CD4-positive, alpha-beta memory T cell (primary cell): ENCODE measurements at regions not wholly inside any gene's neighbourhood (a gene's known extent, or its start where the extent isn't known, plus 50 kb on each side); places are given as distances from the start of the nearest gene placed in this dataset.
"Not testable (repeated sequence)": the region's sequence is repeated elsewhere in the genome, so short reads cannot be mapped to it uniquely, and the experiment has no call there.

Experiments used
- CTCF ChIA-PET: fragments of 350-600 bp; sonication (Branson Sonifier 250); formaldehyde crosslinking; loops from one replicate; lab custom pipeline; 2021; ENCODE audit warnings: inconsistent platforms; ENCODE audit not compliant: partially characterized antibody; lab: Charles Lee
- POLR2A ChIA-PET: fragments of 350-600 bp; sonication (Branson Sonifier 250); formaldehyde crosslinking; loops from one replicate; lab custom pipeline; 2021; ENCODE audit not compliant: partially characterized antibody; lab: Charles Lee
- DNase-seq, 5 donors: peaks; one replicate each; pipeline versions ENCODE4 v3.0.0 to v3.0.0-alpha.2; 2020 to 2022; ENCODE audit warnings: mixed read lengths in 1 of 5
- H3K27ac ChIP-seq: one replicate; pipeline ENCODE4 v1.7.0; 2013; ENCODE audit warnings: low read depth, low read length
- H3K27me3 ChIP-seq: 2 replicates; pipeline ENCODE4 v1.7.0; 2013; ENCODE audit warnings: mild to moderate bottlenecking, low read length, moderate library complexity; ENCODE audit not compliant: insufficient read depth
- H3K36me3 ChIP-seq: 2 replicates; pipeline ENCODE4 v1.7.0; 2013; ENCODE audit warnings: mild to moderate bottlenecking, low read length, moderate library complexity; ENCODE audit not compliant: insufficient read depth
- H3K4me1 ChIP-seq: 2 replicates; pipeline ENCODE4 v1.7.0; 2013; ENCODE audit warnings: mild to moderate bottlenecking, low read length, moderate library complexity; ENCODE audit not compliant: insufficient read depth
- H3K4me3 ChIP-seq, 2 donors: one replicate each; pipeline ENCODE4 v1.7.0; 2013; ENCODE audit warnings: low read length in 2 of 2, mild to moderate bottlenecking in 1 of 2
- H3K9me3 ChIP-seq, 2 donors: one replicate each; pipeline ENCODE4 v1.7.0; 2013; ENCODE audit warnings: low read length in 2 of 2, control low read depth in 1 of 2; ENCODE audit not compliant: control insufficient read depth in 1 of 2
- H3K27ac Mint-ChIP-seq, 7 donors: one replicate each; pipeline ENCODE4 v1.8.0; 2020 to 2021; ENCODE audit warnings: mixed read lengths in 7 of 7, mild to moderate bottlenecking in 6 of 7, inconsistent platforms in 3 of 7, moderate library complexity in 3 of 7
- H3K27me3 Mint-ChIP-seq, 2 donors: one replicate each; pipeline ENCODE4 v1.8.0; 2020 to 2021; ENCODE audit warnings: mixed read lengths in 2 of 2
- H3K36me3 Mint-ChIP-seq, 2 donors: one replicate each; pipeline ENCODE4 v1.8.0; 2020 to 2021; ENCODE audit warnings: mixed read lengths in 2 of 2, inconsistent platforms in 1 of 2, mild to moderate bottlenecking in 1 of 2
- H3K4me1 Mint-ChIP-seq, 4 donors: one replicate each; pipeline ENCODE4 v1.8.0; 2020 to 2021; ENCODE audit warnings: mixed read lengths in 4 of 4, mild to moderate bottlenecking in 1 of 4
- H3K4me3 Mint-ChIP-seq, 8 donors: one replicate each; pipeline ENCODE4 v1.8.0; 2020 to 2021; ENCODE audit warnings: mixed read lengths in 8 of 8, mild to moderate bottlenecking in 7 of 8, moderate library complexity in 6 of 8, inconsistent platforms in 3 of 8
- H3K9me3 Mint-ChIP-seq, 8 donors: one replicate each; pipeline ENCODE4 v1.8.0; 2020 to 2021; ENCODE audit warnings: mixed read lengths in 8 of 8, mild to moderate bottlenecking in 5 of 8, inconsistent platforms in 3 of 8, moderate library complexity in 1 of 8
- intact Hi-C: fragments of 100-400 bp; cut with micrococcal nuclease; formaldehyde crosslinking; loops from one replicate; pipeline ENCODE4 v1.15.1; 2023

- DNase-seq: no peak
- H3K27me3 Mint-ChIP-seq: peaks cover 1 to 6% of the 10 kb centered on the region in 2 donors
- peaks cover 0 to 5% (median under 1%) of the 10 kb centered on the region in 8 donors for H3K9me3 Mint-ChIP-seq
- no peaks in the 10 kb centered on the region for H3K36me3 Mint-ChIP-seq
- intact Hi-C loops: no loop called here
- peaks cover 0 to 1% (median 0%) of the 10 kb centered on the region in 4 donors for H3K4me1 Mint-ChIP-seq
- Histone ChIP-seq H3K27me3 (no peaks in the 10 kb centered on the region), H3K4me1 (no peaks in the 10 kb centered on the region), H3K4me3 (no peak overlapping the region), H3K36me3 (no peaks in the 10 kb centered on the region), H3K27ac (no peak overlapping the region), H3K9me3 (peaks cover 0 to 3% of the 10 kb centered on the region in 2 donors)
- H3K4me3 Mint-ChIP-seq: no peak overlapping the region
- no peak overlapping the region for H3K27ac Mint-ChIP-seq
- POLR2A ChIA-PET: no interaction called here
- CTCF ChIA-PET: no interaction called here
Observed at GRCh38 chr10:120097766-120098165, 205.2 kb downstream of the SEC23IP start.

GRCh38 chr10:120098232-120098930 is 205.9 kb downstream of the SEC23IP start:
- ChIA-PET POLR2A (no interaction called here), CTCF (no interaction called here)
- Mint-ChIP-seq H3K36me3 (no peaks in the 10 kb centered on the region), H3K4me3 (no peak overlapping the region), H3K4me1 (peaks cover 0 to 1% (median 0%) of the 10 kb centered on the region in 4 donors), H3K27ac (no peak overlapping the region), H3K27me3 (peaks cover 1 to 6% of the 10 kb centered on the region in 2 donors), H3K9me3 (peaks cover 0 to 5% (median under 1%) of the 10 kb centered on the region in 8 donors)
- Histone ChIP-seq H3K36me3 (no peaks in the 10 kb centered on the region), H3K9me3 (peaks cover 0 to 3% of the 10 kb centered on the region in 2 donors), H3K27me3 (no peaks in the 10 kb centered on the region), H3K27ac (no peak overlapping the region), H3K4me1 (no peaks in the 10 kb centered on the region), H3K4me3 (no peak overlapping the region)
- no peak for DNase-seq
- intact Hi-C loops: no loop called here

- Histone ChIP-seq H3K4me3 (no peak overlapping the region), H3K4me1 (no peaks in the 10 kb centered on the region), H3K27me3 (no peaks in the 10 kb centered on the region), H3K27ac (no peak overlapping the region), H3K36me3 (no peaks in the 10 kb centered on the region), H3K9me3 (no peaks in the 10 kb centered on the region)
- Mint-ChIP-seq H3K36me3 (no peaks in the 10 kb centered on the region), H3K4me3 (no peak overlapping the region), H3K27ac (no peak overlapping the region), H3K4me1 (no peaks in the 10 kb centered on the region), H3K9me3 (peaks cover 0 to 1% (median 0%) of the 10 kb centered on the region in 8 donors), H3K27me3 (peaks cover 4 to 8% of the 10 kb centered on the region in 2 donors)
- CTCF ChIA-PET: no interaction called here
- intact Hi-C loops: no loop called here
- no peak for DNase-seq
- POLR2A ChIA-PET: no interaction called here
Observed at GRCh38 chr10:120103738-120104560, 211.4 kb downstream of the SEC23IP start.

- H3K27ac Mint-ChIP-seq: no peak overlapping the region
- Histone ChIP-seq H3K27ac (no peak overlapping the region), H3K9me3 (no peaks in the 10 kb centered on the region), H3K36me3 (no peaks in the 10 kb centered on the region), H3K4me1 (no peaks in the 10 kb centered on the region), H3K4me3 (no peak overlapping the region), H3K27me3 (no peaks in the 10 kb centered on the region)
- no peaks in the 10 kb centered on the region for H3K36me3 Mint-ChIP-seq
- peaks cover 0 to 1% (median 0%) of the 10 kb centered on the region in 8 donors for H3K9me3 Mint-ChIP-seq
- intact Hi-C loops: no loop called here
- DNase-seq: no peak
- ChIA-PET CTCF (no interaction called here), POLR2A (no interaction called here)
- H3K4me3 Mint-ChIP-seq: no peak overlapping the region
- peaks cover 6 to 7% of the 10 kb centered on the region in 2 donors for H3K27me3 Mint-ChIP-seq
- H3K4me1 Mint-ChIP-seq: no peaks in the 10 kb centered on the region
Observed at GRCh38 chr10:120105001-120105400, 212.5 kb downstream of the SEC23IP start.

GRCh38 chr10:120105492-120105891 is 213.0 kb downstream of the SEC23IP start:
- Histone ChIP-seq H3K4me1 (no peaks in the 10 kb centered on the region), H3K9me3 (no peaks in the 10 kb centered on the region), H3K27me3 (no peaks in the 10 kb centered on the region), H3K27ac (no peak overlapping the region), H3K4me3 (no peak overlapping the region), H3K36me3 (no peaks in the 10 kb centered on the region)
- Mint-ChIP-seq H3K4me3 (no peak overlapping the region), H3K4me1 (no peaks in the 10 kb centered on the region), H3K27me3 (peaks cover 7 to 8% of the 10 kb centered on the region in 2 donors), H3K36me3 (no peaks in the 10 kb centered on the region), H3K9me3 (peaks cover 0 to 2% (median 0%) of the 10 kb centered on the region in 8 donors), H3K27ac (no peak overlapping the region)
- DNase-seq: no peak
- intact Hi-C loops: no loop called here
- CTCF ChIA-PET: no interaction called here
- POLR2A ChIA-PET: no interaction called here

GRCh38 chr10:120108916-120109315 is 216.4 kb downstream of the SEC23IP start:
- H3K36me3 Mint-ChIP-seq: no peaks in the 10 kb centered on the region
- H3K27me3 ChIP-seq: no peaks in the 10 kb centered on the region
- H3K36me3 ChIP-seq: no peaks in the 10 kb centered on the region
- H3K9me3 Mint-ChIP-seq: peaks cover 0 to 2% (median 0%) of the 10 kb centered on the region in 8 donors
- DNase-seq: no peak
- no peaks in the 10 kb centered on the region for H3K4me1 ChIP-seq
- H3K27ac ChIP-seq: no peak overlapping the region
- H3K4me1 Mint-ChIP-seq: no peaks in the 10 kb centered on the region
- H3K4me3 Mint-ChIP-seq: no peak overlapping the region
- intact Hi-C loops: no loop called here
- ChIA-PET POLR2A (no interaction called here), CTCF (no interaction called here)
- H3K9me3 ChIP-seq: no peaks in the 10 kb centered on the region
- H3K27me3 Mint-ChIP-seq: peaks cover 5 to 6% of the 10 kb centered on the region in 2 donors
- H3K27ac Mint-ChIP-seq: no peak overlapping the region
- H3K4me3 ChIP-seq: no peak overlapping the region

GRCh38 chr10:120109725-120110124 is 217.2 kb downstream of the SEC23IP start:
- H3K9me3 ChIP-seq, POLR2A ChIA-PET, intact Hi-C loops, H3K27me3 ChIP-seq, H3K27me3 Mint-ChIP-seq, H3K4me1 Mint-ChIP-seq, H3K36me3 Mint-ChIP-seq, DNase-seq, H3K4me3 Mint-ChIP-seq, H3K9me3 Mint-ChIP-seq, H3K27ac Mint-ChIP-seq, H3K4me3 ChIP-seq, H3K4me1 ChIP-seq, H3K27ac ChIP-seq, H3K36me3 ChIP-seq, CTCF ChIA-PET: not testable (repeated sequence)
